ENCODE measurements at regions not wholly inside any gene's neighbourhood (a gene's known extent, or its start where the extent isn't known, plus 50 kb on each side); places are given as distances from the start of the nearest gene placed in this dataset.
"Not testable (repeated sequence)": the region's sequence is repeated elsewhere in the genome, so short reads cannot be mapped to it uniquely, and the experiment has no call there.

DNA sequence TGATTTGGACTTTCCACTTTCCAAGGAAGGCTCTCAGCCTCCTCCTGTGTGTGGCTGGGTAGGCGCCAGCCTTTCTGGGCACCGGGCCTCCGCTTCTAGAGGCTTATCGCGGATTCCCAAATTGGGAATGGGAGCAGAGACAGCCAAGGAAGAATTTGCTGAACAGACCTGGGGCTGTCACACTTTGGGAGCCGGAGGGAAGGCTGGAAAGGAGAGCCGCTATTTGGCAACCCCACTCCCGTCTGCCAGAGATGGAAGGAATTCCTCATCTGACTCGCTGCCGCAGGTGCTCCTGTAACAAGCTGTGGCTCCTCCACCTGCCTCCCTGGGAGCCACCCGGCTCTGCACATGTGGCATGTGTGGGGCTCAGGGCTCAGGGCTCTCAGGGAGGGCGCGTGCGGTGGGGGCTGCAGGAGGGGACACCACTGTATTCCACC lies 50.8 kb upstream of the ECHDC3 start:
- H3K4me3 ChIP-seq (ENCODE audit: low read depth, low read length): no peak overlapping the region
- no peak for TF ChIP-seq CTCF (IDR thresholded peaks at IDR 0.05; ENCODE audit: low read depth, low read length)

GRCh38 chr10:11689945-11690736 lies 52.0 kb upstream of the ECHDC3 start:
- no peak overlapping the region for H3K4me3 ChIP-seq (ENCODE audit: low read depth, low read length)
- no peak for TF ChIP-seq CTCF (IDR thresholded peaks at IDR 0.05; ENCODE audit: low read depth, low read length)

DNA sequence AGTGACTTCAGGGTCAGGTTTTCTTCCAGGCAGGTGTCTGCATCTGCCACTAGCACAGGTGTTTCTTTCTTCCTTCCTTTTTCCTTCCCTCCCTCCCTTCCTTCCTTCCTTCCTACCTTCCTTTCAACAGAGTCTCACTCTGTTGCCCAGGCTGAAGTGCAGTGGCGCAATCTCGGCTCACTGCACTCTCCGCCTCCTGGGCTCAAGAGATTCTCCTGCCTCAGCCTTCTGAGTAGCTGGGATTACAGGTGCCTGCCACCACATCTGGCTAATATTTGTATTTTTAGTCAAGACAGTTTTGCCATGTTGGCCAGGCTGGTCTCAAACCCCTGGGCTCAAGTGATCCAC lies 53.8 kb upstream of the ECHDC3 start:
- not testable (repeated sequence) for H3K4me3 ChIP-seq (ENCODE audit: low read depth, low read length)

DNA sequence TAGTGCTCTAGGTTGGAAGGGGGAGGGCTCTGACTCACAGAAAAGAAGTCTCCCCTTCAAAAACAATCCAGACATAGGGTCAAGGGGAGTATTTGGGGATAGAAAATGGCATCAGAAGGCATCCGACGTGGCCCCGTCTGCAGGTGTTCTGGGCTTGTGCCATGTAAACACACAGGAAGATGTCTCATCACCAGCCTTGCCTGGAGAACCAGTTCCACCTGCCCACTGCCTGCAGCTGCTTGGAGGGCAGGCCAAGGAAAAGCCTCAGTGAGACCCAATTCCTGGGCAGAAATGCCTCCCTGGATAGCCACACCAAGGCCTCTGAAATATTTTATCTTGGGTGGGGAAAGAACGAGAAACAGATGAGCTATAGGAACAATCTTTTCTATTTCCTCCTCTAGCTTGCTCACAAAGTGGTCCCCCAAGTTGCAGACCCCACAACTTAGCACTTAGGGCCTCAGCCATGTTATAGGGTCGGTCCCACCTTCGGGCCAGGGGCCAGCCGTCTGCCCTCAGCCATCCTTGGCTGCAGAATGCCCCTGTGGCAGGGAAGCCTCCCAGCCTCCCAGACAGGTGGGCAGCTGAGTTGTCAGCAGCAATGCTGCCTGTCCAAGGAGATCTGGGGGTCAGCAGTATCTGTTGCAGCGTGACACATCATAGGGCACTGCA lies 54.3 kb upstream of the ECHDC3 start:
- no peak for TF ChIP-seq CTCF (IDR thresholded peaks at IDR 0.05; ENCODE audit: low read depth, low read length)
- H3K4me3 ChIP-seq (ENCODE audit: low read depth, low read length): no peak overlapping the region

DNA sequence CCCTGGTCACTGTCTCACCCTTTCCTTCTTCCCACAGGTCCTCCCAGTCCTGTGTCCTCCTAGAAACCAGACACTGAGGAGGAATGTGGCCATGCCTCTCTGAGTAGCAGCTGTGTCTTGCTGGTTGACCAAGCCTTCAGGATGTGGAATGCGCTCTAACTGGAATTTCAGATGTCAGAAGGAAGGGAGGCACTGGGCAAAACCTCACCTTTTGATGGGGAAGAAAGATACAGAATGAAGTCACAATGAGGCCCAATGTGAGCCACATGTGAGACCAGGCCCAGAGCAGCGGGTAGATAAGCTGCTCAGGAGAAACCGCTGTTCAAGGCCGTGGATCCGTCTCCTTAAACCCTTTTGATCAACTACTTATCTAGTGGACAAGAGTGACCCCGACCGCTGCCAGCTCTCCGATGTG lies 54.8 kb upstream of the ECHDC3 start:
- H3K4me3 ChIP-seq (ENCODE audit: low read depth, low read length): no peak overlapping the region
- TF ChIP-seq CTCF (IDR thresholded peaks at IDR 0.05; ENCODE audit: low read depth, low read length): no peak

GRCh38 chr10:11685787-11686218 lies 56.4 kb upstream of the ECHDC3 start:
- H3K4me3 ChIP-seq (ENCODE audit: low read depth, low read length): peak overlapping the region; percentile 44
- TF ChIP-seq CTCF (IDR thresholded peaks at IDR 0.05; ENCODE audit: low read depth, low read length): no peak

DNA sequence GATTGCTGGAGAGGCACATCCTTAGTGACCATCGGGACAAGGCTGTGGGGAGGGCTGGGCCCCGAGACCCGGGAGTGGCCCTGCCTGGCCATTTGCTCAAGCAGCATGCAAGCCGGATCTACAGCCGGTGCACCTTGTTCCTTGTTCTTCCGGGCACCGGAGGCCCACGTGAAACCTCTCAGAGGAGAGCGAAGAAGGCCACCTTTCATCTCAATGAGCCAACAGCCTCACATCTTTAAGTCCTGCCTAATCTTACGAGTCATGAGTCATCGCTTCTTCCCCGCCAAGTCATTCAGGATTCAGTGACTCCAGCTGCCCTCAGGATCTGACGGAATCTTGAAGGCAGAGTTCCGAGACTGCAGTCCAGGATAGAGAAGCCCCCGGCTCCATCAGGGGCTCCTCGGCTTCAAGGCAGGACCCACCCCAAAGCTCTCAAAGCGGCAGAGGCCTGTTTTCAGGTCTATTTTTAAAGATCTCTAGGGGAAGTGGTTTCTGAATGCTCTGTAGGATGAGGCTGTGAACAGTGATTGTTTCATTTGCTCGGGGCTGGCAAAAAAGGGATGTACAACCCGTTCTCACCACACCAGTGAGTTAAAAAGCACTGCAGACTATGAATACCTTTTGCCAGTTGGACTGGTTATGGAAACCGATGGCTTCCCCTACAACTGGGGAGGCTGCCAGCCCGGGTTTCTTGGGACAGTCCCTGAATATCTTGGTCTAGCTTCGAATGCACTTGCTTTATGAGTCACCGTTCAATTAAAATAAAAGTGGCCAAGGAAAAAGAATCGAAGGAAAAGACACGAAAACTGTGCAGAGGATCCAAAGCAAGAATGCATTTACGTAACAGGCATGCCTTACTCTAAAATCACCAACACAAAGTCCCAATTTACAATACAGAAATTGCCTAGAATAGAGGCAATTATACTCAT lies 57.2 kb upstream of the ECHDC3 start:
- no peak for TF ChIP-seq CTCF (IDR thresholded peaks at IDR 0.05; ENCODE audit: low read depth, low read length)
- peak overlapping the region; percentile 44 for H3K4me3 ChIP-seq (ENCODE audit: low read depth, low read length)

GRCh38 chr10:11684341-11684716 lies 57.9 kb upstream of the ECHDC3 start:
- not testable (repeated sequence) for H3K4me3 ChIP-seq (ENCODE audit: low read depth, low read length)
